Fibroblast of pulmonary artery (primary cell): ENCODE measurements at regions not wholly inside any gene's neighbourhood (a gene's known extent, or its start where the extent isn't known, plus 50 kb on each side); places are given as distances from the start of the nearest gene placed in this dataset.

Source experiments
- DNase-seq: peaks from one replicate; pipeline ENCODE4 v3.0.0-alpha.2; 2010; ENCODE audit warnings: low read depth
- H3K4me3 ChIP-seq: replicated peaks from 2 replicates; pipeline ENCODE4 v1.5.1; 2011; ENCODE audit warnings: low read depth, mild to moderate bottlenecking, control low read depth, low read length, moderate library complexity
- TF ChIP-seq, protein P1 (sequence below): IDR thresholded peaks from 2 replicates; pipeline ENCODE4 v1.5.1; 2011; ENCODE audit warnings: mild to moderate bottlenecking, control low read depth, low read length, inconsistent platforms; ENCODE audit errors: missing control alignments

DNA sequence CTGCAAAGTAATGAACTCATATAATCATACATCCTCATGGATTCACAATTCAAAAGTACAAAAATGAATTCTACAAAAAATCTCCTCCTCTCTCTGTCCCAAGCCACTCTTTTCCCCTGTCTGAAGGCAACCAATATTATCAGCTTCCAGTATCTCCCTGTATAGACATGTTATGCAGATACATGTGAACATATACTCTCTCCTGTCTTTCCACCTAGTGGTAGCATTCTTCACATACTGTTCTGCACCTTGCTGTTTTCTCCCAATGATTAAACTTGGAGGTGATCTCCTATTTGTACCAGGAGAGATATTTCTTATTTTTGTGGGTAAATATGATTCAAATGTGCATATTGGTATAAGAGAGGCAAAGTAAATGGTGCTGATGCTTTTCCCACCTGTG lies 416.4 kb downstream of the EPM2A start:
- no peak for DNase-seq
- TF ChIP-seq, protein P1, sequence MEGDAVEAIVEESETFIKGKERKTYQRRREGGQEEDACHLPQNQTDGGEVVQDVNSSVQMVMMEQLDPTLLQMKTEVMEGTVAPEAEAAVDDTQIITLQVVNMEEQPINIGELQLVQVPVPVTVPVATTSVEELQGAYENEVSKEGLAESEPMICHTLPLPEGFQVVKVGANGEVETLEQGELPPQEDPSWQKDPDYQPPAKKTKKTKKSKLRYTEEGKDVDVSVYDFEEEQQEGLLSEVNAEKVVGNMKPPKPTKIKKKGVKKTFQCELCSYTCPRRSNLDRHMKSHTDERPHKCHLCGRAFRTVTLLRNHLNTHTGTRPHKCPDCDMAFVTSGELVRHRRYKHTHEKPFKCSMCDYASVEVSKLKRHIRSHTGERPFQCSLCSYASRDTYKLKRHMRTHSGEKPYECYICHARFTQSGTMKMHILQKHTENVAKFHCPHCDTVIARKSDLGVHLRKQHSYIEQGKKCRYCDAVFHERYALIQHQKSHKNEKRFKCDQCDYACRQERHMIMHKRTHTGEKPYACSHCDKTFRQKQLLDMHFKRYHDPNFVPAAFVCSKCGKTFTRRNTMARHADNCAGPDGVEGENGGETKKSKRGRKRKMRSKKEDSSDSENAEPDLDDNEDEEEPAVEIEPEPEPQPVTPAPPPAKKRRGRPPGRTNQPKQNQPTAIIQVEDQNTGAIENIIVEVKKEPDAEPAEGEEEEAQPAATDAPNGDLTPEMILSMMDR = no peak
- H3K4me3 ChIP-seq = no peak overlapping the region

DNA sequence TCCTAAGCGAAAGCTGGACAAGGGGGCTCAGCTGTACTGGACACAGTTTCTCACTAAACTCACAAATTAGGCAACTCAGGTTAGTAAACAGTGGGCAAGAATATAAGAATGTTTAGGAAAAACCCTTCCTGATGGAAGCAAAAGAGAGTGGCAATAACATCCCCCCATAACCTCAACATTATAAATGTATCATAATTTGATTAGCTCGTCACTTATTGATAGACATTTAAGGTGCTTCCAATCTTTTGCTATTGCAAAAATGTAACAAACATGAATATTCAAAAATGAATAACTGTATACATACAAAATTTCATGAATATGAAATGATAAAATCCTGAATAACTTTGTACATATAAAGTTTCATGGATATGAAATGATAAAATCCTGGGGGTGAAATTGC lies 415.7 kb downstream of the EPM2A start:
- TF ChIP-seq, protein P1 = no peak

GRCh38 chr6:145323646-145324045 lies 411.7 kb downstream of the EPM2A start:
- TF ChIP-seq, protein P1 = no peak
- no peak overlapping the region for H3K4me3 ChIP-seq
- DNase-seq = no peak

More for the DNA sequence above, 415.7 kb downstream of the EPM2A start:
- DNase-seq = no peak
- no peak overlapping the region for H3K4me3 ChIP-seq

DNA sequence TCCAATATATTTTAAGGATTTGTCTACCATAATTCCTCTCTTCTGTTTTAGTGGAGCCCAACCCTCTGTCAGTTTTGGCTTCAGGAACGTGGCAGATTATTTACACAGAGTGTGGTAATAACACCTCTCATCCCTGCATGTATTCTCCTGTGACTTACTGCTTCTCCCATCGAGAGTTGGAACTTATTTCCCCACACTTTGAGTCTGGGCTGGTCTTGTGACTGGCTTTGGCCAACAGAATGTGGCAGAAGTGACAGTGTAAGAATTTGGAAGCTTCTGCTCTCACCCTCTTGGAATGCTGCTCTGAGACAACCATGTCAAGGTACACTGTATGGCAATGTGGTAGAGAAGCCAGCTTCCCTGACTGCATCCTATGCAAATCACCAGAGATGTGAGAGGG lies 407.7 kb downstream of the EPM2A start:
- TF ChIP-seq, protein P1 = no peak
- no peak for DNase-seq
- H3K4me3 ChIP-seq = no peak overlapping the region

- TF ChIP-seq, protein P1 = no peak
Observed at GRCh38 chr6:145329257-145329656, 406.1 kb downstream of the EPM2A start.

DNA sequence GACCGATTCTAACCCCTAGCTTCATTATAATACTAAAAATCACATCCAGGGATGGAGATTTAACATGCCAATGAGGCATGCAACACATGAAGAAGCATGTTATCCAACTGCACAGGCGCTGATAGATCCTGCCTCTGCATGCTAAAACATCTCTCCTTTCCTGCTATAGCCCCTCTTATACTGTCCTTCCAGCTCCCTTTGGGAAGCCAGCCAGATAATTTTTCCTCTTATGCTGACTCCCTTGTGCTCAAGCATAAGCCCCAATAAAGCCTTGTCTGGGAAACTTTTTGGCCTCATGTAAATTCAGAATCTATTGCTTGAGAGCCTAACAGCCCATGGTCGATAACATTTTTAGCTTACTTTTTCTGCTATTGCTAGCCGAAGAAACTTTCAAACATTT lies 404.3 kb downstream of the EPM2A start:
- TF ChIP-seq, protein P1 = no peak
- DNase-seq = no peak
- H3K4me3 ChIP-seq = no peak overlapping the region

More at GRCh38 chr6:145329257-145329656, 406.1 kb downstream of the EPM2A start:
- DNase-seq = no peak
- H3K4me3 ChIP-seq = no peak overlapping the region

GRCh38 chr6:145332011-145332410 lies 403.3 kb downstream of the EPM2A start:
- TF ChIP-seq, protein P1 = no peak
- no peak overlapping the region for H3K4me3 ChIP-seq
- DNase-seq = no peak
